ENCODE measurements at regions not wholly inside any gene's neighbourhood (a gene's known extent, or its start where the extent isn't known, plus 50 kb on each side); places are given as distances from the start of the nearest gene placed in this dataset.
"Not testable (repeated sequence)": the region's sequence is repeated elsewhere in the genome, so short reads cannot be mapped to it uniquely, and the experiment has no call there.

- no CpG with 5 or more reads among the region's 26 CpGs for whole genome bisulfite sequencing (ENCODE audit: insufficient coverage, low lambda C conversion rate)
- H3K4me1 ChIP-seq (ENCODE audit: control insufficient read depth, insufficient read depth, low read length); H3K27me3 ChIP-seq (ENCODE audit: control insufficient read depth, insufficient read depth, low read length); H3K9me3 ChIP-seq (ENCODE audit: control insufficient read depth, low read depth, low read length); H3K36me3 ChIP-seq (ENCODE audit: control insufficient read depth, insufficient read depth, low read length): not testable (repeated sequence)
- Histone ChIP-seq H3K4me3 (ENCODE audit: low read length) (peak overlapping the region; percentile 57), H3K27ac (ENCODE audit: low read length) (peak overlapping the region; percentile 79)
- peak in 1 of 2 donors; percentile 78 for DNase-seq
These were observed 131.8 kb upstream of the ALDH3B2 start for GRCh38 chr11:67806183-67806582.

- H3K4me1 ChIP-seq (ENCODE audit: control insufficient read depth, insufficient read depth, low read length); H3K27me3 ChIP-seq (ENCODE audit: control insufficient read depth, insufficient read depth, low read length); H3K36me3 ChIP-seq (ENCODE audit: control insufficient read depth, insufficient read depth, low read length); H3K9me3 ChIP-seq (ENCODE audit: control insufficient read depth, low read depth, low read length): not testable (repeated sequence)
- no CpG with 5 or more reads among the region's 66 CpGs for WGBS (ENCODE audit: insufficient coverage, low lambda C conversion rate)
- Histone ChIP-seq H3K27ac (ENCODE audit: low read length) (peak overlapping the region; percentile 79), H3K4me3 (ENCODE audit: low read length) (peak overlapping the region; percentile 74)
- peak; percentile 97 to 98 for DNase-seq
These were observed 131.1 kb upstream of the ALDH3B2 start for GRCh38 chr11:67805253-67806126.

- peak in 1 of 2 donors; percentile 34 for DNase-seq
- WGBS (ENCODE audit: insufficient coverage, low lambda C conversion rate) = no CpG with 5 or more reads among the region's 47 CpGs
- not testable (repeated sequence) for H3K27me3 ChIP-seq (ENCODE audit: control insufficient read depth, insufficient read depth, low read length); H3K9me3 ChIP-seq (ENCODE audit: control insufficient read depth, low read depth, low read length); H3K4me1 ChIP-seq (ENCODE audit: control insufficient read depth, insufficient read depth, low read length); H3K36me3 ChIP-seq (ENCODE audit: control insufficient read depth, insufficient read depth, low read length)
- Histone ChIP-seq H3K4me3 (ENCODE audit: low read length) (peak overlapping the region; percentile 74), H3K27ac (ENCODE audit: low read length) (peak overlapping the region; percentile 56)
These were observed 130.2 kb upstream of the ALDH3B2 start for GRCh38 chr11:67804435-67805252.

- not testable (repeated sequence) for H3K27me3 ChIP-seq (ENCODE audit: control insufficient read depth, insufficient read depth, low read length); H3K9me3 ChIP-seq (ENCODE audit: control insufficient read depth, low read depth, low read length); H3K27ac ChIP-seq (ENCODE audit: low read length); H3K4me1 ChIP-seq (ENCODE audit: control insufficient read depth, insufficient read depth, low read length); DNase-seq; H3K36me3 ChIP-seq (ENCODE audit: control insufficient read depth, insufficient read depth, low read length); H3K4me3 ChIP-seq (ENCODE audit: low read length)
- no CpG with 5 or more reads among the region's 4 CpGs for WGBS (ENCODE audit: insufficient coverage, low lambda C conversion rate)
These were observed 129.1 kb upstream of the ALDH3B2 start for GRCh38 chr11:67803519-67803918.

- H3K27me3 ChIP-seq (ENCODE audit: control insufficient read depth, insufficient read depth, low read length); H3K27ac ChIP-seq (ENCODE audit: low read length); H3K36me3 ChIP-seq (ENCODE audit: control insufficient read depth, insufficient read depth, low read length); H3K4me1 ChIP-seq (ENCODE audit: control insufficient read depth, insufficient read depth, low read length); H3K4me3 ChIP-seq (ENCODE audit: low read length); H3K9me3 ChIP-seq (ENCODE audit: control insufficient read depth, low read depth, low read length); DNase-seq: not testable (repeated sequence)
- no CpG with 5 or more reads among the region's 7 CpGs for WGBS (ENCODE audit: insufficient coverage, low lambda C conversion rate)
These were observed 128.6 kb upstream of the ALDH3B2 start for GRCh38 chr11:67803055-67803454.

GRCh38 chr11:67802623-67803022 is 128.2 kb upstream of the ALDH3B2 start:
- not testable (repeated sequence) for H3K9me3 ChIP-seq (ENCODE audit: control insufficient read depth, low read depth, low read length); DNase-seq; H3K27me3 ChIP-seq (ENCODE audit: control insufficient read depth, insufficient read depth, low read length); H3K27ac ChIP-seq (ENCODE audit: low read length); H3K36me3 ChIP-seq (ENCODE audit: control insufficient read depth, insufficient read depth, low read length); H3K4me1 ChIP-seq (ENCODE audit: control insufficient read depth, insufficient read depth, low read length); H3K4me3 ChIP-seq (ENCODE audit: low read length)
- WGBS (ENCODE audit: insufficient coverage, low lambda C conversion rate) = no CpG with 5 or more reads among the region's 4 CpGs

GRCh38 chr11:67801397-67801796 is 127.0 kb upstream of the ALDH3B2 start:
- not testable (repeated sequence) for DNase-seq; H3K9me3 ChIP-seq (ENCODE audit: control insufficient read depth, low read depth, low read length); H3K4me3 ChIP-seq (ENCODE audit: low read length); H3K36me3 ChIP-seq (ENCODE audit: control insufficient read depth, insufficient read depth, low read length); H3K27ac ChIP-seq (ENCODE audit: low read length); H3K4me1 ChIP-seq (ENCODE audit: control insufficient read depth, insufficient read depth, low read length); H3K27me3 ChIP-seq (ENCODE audit: control insufficient read depth, insufficient read depth, low read length)
- WGBS (ENCODE audit: insufficient coverage, low lambda C conversion rate) = no CpG with 5 or more reads among the region's 6 CpGs

GRCh38 chr11:67800591-67800990 is 126.2 kb upstream of the ALDH3B2 start:
- not testable (repeated sequence) for H3K9me3 ChIP-seq (ENCODE audit: control insufficient read depth, low read depth, low read length)
- WGBS (ENCODE audit: insufficient coverage, low lambda C conversion rate) = no CpG with 5 or more reads among the region's 11 CpGs

GRCh38 chr11:67799808-67800207 is 125.4 kb upstream of the ALDH3B2 start:
- H3K4me3 ChIP-seq (ENCODE audit: low read length); H3K4me1 ChIP-seq (ENCODE audit: control insufficient read depth, insufficient read depth, low read length); DNase-seq; H3K9me3 ChIP-seq (ENCODE audit: control insufficient read depth, low read depth, low read length); H3K36me3 ChIP-seq (ENCODE audit: control insufficient read depth, insufficient read depth, low read length); H3K27ac ChIP-seq (ENCODE audit: low read length); H3K27me3 ChIP-seq (ENCODE audit: control insufficient read depth, insufficient read depth, low read length): not testable (repeated sequence)
- no CpG with 5 or more reads among the region's 4 CpGs for WGBS (ENCODE audit: insufficient coverage, low lambda C conversion rate)

More at GRCh38 chr11:67800591-67800990, 126.2 kb upstream of the ALDH3B2 start:
- not testable (repeated sequence) for H3K27ac ChIP-seq (ENCODE audit: low read length); H3K36me3 ChIP-seq (ENCODE audit: control insufficient read depth, insufficient read depth, low read length); DNase-seq; H3K4me3 ChIP-seq (ENCODE audit: low read length); H3K27me3 ChIP-seq (ENCODE audit: control insufficient read depth, insufficient read depth, low read length); H3K4me1 ChIP-seq (ENCODE audit: control insufficient read depth, insufficient read depth, low read length)

GRCh38 chr11:67797726-67798521 is 123.5 kb upstream of the ALDH3B2 start:
- not testable (repeated sequence) for H3K9me3 ChIP-seq (ENCODE audit: control insufficient read depth, low read depth, low read length); DNase-seq; H3K36me3 ChIP-seq (ENCODE audit: control insufficient read depth, insufficient read depth, low read length); H3K4me3 ChIP-seq (ENCODE audit: low read length); H3K4me1 ChIP-seq (ENCODE audit: control insufficient read depth, insufficient read depth, low read length); H3K27ac ChIP-seq (ENCODE audit: low read length); H3K27me3 ChIP-seq (ENCODE audit: control insufficient read depth, insufficient read depth, low read length)
- no CpG with 5 or more reads among the region's 15 CpGs for WGBS (ENCODE audit: insufficient coverage, low lambda C conversion rate)

Data from large intestine (tissue), 3 donors.